Esophagus squamous epithelium (tissue), 5 donors: ENCODE measurements at regions not wholly inside any gene's neighbourhood (a gene's known extent, or its start where the extent isn't known, plus 50 kb on each side); places are given as distances from the start of the nearest gene placed in this dataset.

Source experiments
- DNase-seq: peaks from one replicate; lab custom pipeline; 2025; lab: John Stamatoyannopoulos, UW
- H3K27ac ChIP-seq, 4 donors: fragments of 200-600 bp; sonication (generic); one replicate each; pipeline ENCODE4 v1.5.1; 2016 to 2019; ENCODE audit warnings: mild to moderate bottlenecking in 1 of 4
- H3K27me3 ChIP-seq, 4 donors: fragments of 200-600 bp; sonication (generic); 1 replicate in 3 of 4; 2 replicates in 1 of 4; pipeline versions ENCODE4 v1.5.1 to v1.6.0; 2017 to 2021; ENCODE audit warnings: antibody characterized with exemption in 1 of 4
- H3K36me3 ChIP-seq, 3 donors: fragments of 200-600 bp; sonication (generic); one replicate each; pipeline ENCODE4 v1.5.1; 2016 to 2019
- H3K4me1 ChIP-seq, 3 donors: fragments of 200-600 bp; sonication (generic); one replicate each; pipeline ENCODE4 v1.5.1; 2017 to 2019
- H3K4me3 ChIP-seq, 4 donors: fragments of 200-600 bp; sonication (generic); 1 replicate in 3 of 4; 2 replicates in 1 of 4; pipeline ENCODE4 v1.5.1; 2016 to 2019; ENCODE audit warnings: mild to moderate bottlenecking in 2 of 4, moderate library complexity in 1 of 4
- H3K9me3 ChIP-seq, 3 donors: fragments of 200-600 bp; sonication (generic); one replicate each; pipeline ENCODE4 v1.5.1; 2016 to 2019
- POLR2A ChIP-seq, 4 donors: fragments of 450-650 bp; IDR thresholded peaks; one replicate each; pipeline ENCODE4 v1.6.1; 2017; ENCODE audit warnings: antibody characterized with exemption in 4 of 4, mild to moderate bottlenecking in 4 of 4, moderate library complexity in 3 of 4
- WGBS, 2 donors: methylation state at CpG; one replicate each; pipeline ENCODE4 v1.1.5; 2018; 5-methylcytosine and 5-hydroxymethylcytosine counted together
- intact Hi-C: fragments of 100-400 bp; cut with DNase I; formaldehyde crosslinking; loops from one replicate; pipeline ENCODE4 v1.15.0; 2022
- TF ChIP-seq, protein P1 (sequence below), 6 experiments: fragments of 450-650 bp in 4 of 6; fragments of 200-600 bp in 2 of 6; sonication (generic) in 2 of 6; IDR thresholded peaks; one replicate each; pipeline ENCODE4 v1.5.1; 2016 to 2019; ENCODE audit warnings: antibody characterized with exemption in 6 of 6, mild to moderate bottlenecking in 4 of 6, moderate library complexity in 4 of 6
- donor health status: DM: yes; HTN: yes; CAD: no.

DNA sequence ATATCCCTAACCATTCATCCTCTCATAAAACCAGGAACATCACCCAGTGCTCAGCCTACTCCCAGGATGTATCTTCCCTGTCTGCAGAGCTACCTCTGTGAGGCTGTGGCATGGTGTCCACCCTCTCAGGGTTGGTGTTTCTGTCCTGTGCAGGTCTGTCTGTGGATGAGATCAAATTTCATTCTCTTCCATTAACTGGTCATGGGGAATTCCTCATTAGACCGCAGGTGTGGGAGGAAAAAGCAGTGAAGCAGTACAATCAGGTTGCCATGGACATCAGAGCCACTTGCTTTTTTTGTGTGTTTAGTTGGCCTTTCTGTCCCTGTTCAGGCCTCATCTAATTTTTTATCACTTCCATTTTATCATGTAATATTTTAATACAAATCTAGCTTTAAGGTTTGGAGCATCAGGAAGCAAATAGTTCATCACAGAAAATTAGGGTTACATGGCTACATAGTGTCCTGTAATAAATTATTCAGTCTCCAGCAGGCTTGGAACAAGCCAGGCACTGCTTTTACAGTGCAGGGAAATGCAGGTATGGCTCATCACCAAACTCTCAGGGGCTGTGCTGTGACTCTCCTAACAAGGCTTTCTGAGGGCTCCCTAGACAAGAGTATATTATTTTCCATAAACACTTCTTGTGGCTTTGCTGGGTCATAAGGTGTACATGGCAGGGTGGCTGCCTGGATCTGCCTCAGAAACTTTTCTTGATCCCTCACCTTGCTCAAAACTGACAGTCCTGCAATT lies 594.9 kb upstream of the IGFBP3 start:
- no peak overlapping the region for H3K4me3 ChIP-seq
- WGBS, 2 donors: 57 to 70% methylated on average over 1 of the region's 1 CpG
- intact Hi-C loops: no loop called here
- H3K9me3 ChIP-seq: no peaks in the 10 kb centered on the region
- TF ChIP-seq, protein P1, sequence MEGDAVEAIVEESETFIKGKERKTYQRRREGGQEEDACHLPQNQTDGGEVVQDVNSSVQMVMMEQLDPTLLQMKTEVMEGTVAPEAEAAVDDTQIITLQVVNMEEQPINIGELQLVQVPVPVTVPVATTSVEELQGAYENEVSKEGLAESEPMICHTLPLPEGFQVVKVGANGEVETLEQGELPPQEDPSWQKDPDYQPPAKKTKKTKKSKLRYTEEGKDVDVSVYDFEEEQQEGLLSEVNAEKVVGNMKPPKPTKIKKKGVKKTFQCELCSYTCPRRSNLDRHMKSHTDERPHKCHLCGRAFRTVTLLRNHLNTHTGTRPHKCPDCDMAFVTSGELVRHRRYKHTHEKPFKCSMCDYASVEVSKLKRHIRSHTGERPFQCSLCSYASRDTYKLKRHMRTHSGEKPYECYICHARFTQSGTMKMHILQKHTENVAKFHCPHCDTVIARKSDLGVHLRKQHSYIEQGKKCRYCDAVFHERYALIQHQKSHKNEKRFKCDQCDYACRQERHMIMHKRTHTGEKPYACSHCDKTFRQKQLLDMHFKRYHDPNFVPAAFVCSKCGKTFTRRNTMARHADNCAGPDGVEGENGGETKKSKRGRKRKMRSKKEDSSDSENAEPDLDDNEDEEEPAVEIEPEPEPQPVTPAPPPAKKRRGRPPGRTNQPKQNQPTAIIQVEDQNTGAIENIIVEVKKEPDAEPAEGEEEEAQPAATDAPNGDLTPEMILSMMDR (IDR thresholded peaks at IDR 0.05): no peak
- TF ChIP-seq POLR2A (IDR thresholded peaks at IDR 0.05): no peak
- H3K4me1 ChIP-seq: no peaks in the 10 kb centered on the region
- no peak overlapping the region for H3K27ac ChIP-seq
- no peak for DNase-seq
- no peaks in the 10 kb centered on the region for H3K27me3 ChIP-seq
- no peaks in the 10 kb centered on the region for H3K36me3 ChIP-seq

DNA sequence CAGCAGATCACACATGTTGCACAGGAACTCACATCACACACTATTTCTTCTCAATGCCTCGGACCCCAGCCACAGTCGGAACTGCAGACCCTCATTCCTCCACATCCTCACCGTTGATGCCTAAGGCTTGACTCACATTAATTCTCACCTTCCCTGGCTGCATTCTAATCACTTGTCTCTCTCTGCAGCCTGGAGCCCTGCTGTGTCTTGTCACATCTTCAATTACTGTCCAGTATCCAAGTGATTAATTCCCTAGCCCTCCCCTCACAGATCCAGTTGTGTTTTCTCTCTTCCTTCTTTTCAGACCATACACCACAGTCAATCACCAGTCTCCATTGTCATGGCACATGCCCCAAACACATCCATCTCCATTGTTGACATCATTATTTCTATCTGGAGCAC lies 592.4 kb upstream of the IGFBP3 start:
- DNase-seq: no peak
- Histone ChIP-seq H3K27ac (no peak overlapping the region), H3K4me3 (no peak overlapping the region), H3K36me3 (no peaks in the 10 kb centered on the region), H3K4me1 (no peaks in the 10 kb centered on the region), H3K9me3 (peaks cover 0 to 3% (median 0%) of the 10 kb centered on the region in 3 donors), H3K27me3 (no peaks in the 10 kb centered on the region)
- TF ChIP-seq POLR2A (IDR thresholded peaks at IDR 0.05): no peak
- TF ChIP-seq, protein P1 (IDR thresholded peaks at IDR 0.05): no peak
- 42 to 54% methylated on average over 3 of the region's 3 CpGs for WGBS, 2 donors
- intact Hi-C loops: no loop called here

DNA sequence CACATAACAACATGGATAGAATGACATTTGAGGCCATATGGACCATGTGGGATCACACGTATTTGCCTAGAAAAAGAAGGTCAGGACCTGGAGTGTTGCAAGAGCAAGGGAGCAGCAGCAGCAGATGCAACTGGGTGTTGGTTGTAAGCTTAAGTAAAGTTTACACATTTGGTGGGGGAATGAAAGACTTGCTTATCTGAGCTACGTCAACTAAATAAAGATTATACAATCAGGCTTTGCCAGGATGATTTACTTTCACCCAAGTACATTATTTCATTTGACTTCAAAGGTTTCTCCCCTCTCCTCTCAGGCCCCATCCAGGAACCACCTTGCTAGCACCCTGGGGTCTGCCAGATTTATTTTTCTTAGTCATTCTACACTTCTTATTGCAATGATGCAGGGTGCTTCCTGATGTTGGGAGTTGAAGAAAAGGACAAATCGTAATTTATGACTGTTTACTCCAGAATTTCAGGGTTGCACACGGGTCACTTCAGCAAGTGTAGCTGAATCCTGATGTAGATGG lies 591.9 kb upstream of the IGFBP3 start:
- no peak overlapping the region for H3K27ac ChIP-seq
- H3K9me3 ChIP-seq: peaks cover 0 to 3% (median 0%) of the 10 kb centered on the region in 3 donors
- H3K27me3 ChIP-seq: no peaks in the 10 kb centered on the region
- DNase-seq: no peak
- no peak for TF ChIP-seq POLR2A (IDR thresholded peaks at IDR 0.05)
- TF ChIP-seq, protein P1 (IDR thresholded peaks at IDR 0.05): no peak
- WGBS, 2 donors: 59 to 67% methylated on average over 4 of the region's 4 CpGs
- H3K4me1 ChIP-seq: no peaks in the 10 kb centered on the region
- intact Hi-C loops: no loop called here
- H3K36me3 ChIP-seq: no peaks in the 10 kb centered on the region
- H3K4me3 ChIP-seq: no peak overlapping the region

DNA sequence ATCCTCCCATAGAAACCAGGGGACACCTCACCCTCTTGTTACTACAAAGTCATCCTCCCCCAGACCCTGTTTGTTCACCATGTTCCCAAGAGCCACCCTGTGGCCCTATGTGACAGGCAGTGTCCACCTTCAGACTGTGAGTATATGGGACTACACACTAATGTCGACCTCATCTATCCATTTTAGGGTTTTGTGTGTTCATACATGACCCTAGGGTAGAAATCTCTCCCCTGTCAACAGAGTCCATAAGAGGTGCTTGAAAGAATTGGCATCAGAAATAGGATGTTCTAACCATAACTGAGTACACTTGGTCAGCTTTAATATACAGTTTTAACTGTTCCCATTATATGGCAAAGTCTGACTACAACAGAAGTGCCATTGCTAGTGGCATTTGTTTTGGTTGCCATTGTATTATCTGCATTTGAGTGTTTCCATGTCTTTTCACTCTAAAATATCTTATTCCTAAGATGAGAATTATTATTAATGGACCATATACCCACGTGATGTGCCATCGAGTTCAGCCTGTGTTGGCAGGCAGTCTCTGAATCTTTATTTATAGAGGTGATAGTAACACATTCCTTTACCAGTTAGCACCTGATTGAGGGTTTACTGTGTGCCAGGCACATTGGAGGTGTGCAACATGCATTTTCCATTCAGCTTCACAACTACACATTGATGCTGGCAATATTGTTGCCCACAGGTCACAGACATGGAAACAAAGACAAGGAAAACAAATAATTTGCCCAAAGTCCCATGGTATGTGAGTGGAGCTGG lies 590.6 kb upstream of the IGFBP3 start:
- Histone ChIP-seq H3K4me3 (no peak overlapping the region), H3K36me3 (no peaks in the 10 kb centered on the region), H3K9me3 (peaks cover 0 to 3% (median 0%) of the 10 kb centered on the region in 3 donors), H3K27ac (no peak overlapping the region), H3K4me1 (no peaks in the 10 kb centered on the region), H3K27me3 (no peaks in the 10 kb centered on the region)
- TF ChIP-seq, protein P1 (IDR thresholded peaks at IDR 0.05): no peak
- TF ChIP-seq POLR2A (IDR thresholded peaks at IDR 0.05): no peak
- 45 to 53% methylated on average over 3 of the region's 3 CpGs for WGBS, 2 donors
- DNase-seq: no peak
- intact Hi-C loops: no loop called here

DNA sequence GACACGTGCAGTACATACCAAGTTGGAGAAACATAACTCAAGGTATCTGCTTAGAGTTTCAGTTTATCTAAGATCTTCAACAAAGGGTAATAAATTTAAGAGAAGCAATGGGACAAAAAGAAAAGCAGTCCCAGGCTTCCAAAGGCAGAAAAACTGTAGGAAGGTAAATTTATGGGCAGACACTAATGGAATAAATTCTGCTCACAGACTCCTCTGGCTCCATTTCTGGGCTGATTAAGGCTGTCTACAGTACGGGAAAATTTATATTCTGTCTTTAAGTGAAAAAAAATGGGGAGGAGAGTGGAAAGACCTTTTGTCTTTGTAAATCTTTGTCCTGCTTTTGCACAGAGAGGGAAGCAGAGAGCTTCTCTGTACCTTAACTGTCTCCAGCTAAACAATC lies 587.5 kb upstream of the IGFBP3 start:
- no peaks in the 10 kb centered on the region for H3K27me3 ChIP-seq
- no peak for DNase-seq
- no peak for TF ChIP-seq POLR2A (IDR thresholded peaks at IDR 0.05)
- TF ChIP-seq, protein P1 (IDR thresholded peaks at IDR 0.05): no peak
- WGBS, 2 donors: 46 to 74% methylated on average over 2 of the region's 2 CpGs
- H3K4me1 ChIP-seq: no peaks in the 10 kb centered on the region
- intact Hi-C loops: no loop called here
- H3K36me3 ChIP-seq: no peaks in the 10 kb centered on the region
- H3K9me3 ChIP-seq: peaks cover 0 to 14% (median 0%) of the 10 kb centered on the region in 3 donors
- no peak overlapping the region for H3K4me3 ChIP-seq
- no peak overlapping the region for H3K27ac ChIP-seq
